Transverse colon (tissue), 4 donors: ENCODE measurements at regions not wholly inside any gene's neighbourhood (a gene's known extent, or its start where the extent isn't known, plus 50 kb on each side); places are given as distances from the start of the nearest gene placed in this dataset.

ENCODE experiments used
- DNase-seq: peaks from one replicate; pipeline ENCODE4 v3.0.0-alpha.2; 2019
- H3K27ac ChIP-seq, 4 donors: fragments of 200-600 bp; sonication (generic); 2 replicates each; pipeline ENCODE4 v1.5.1; 2016 to 2018; ENCODE audit warnings: inconsistent platforms in 4 of 4
- H3K27me3 ChIP-seq: fragments of 200-600 bp; sonication (generic); 2 replicates; pipeline ENCODE4 v1.5.1; 2017; ENCODE audit warnings: inconsistent platforms
- H3K36me3 ChIP-seq, 4 donors: fragments of 200-600 bp; sonication (generic); 2 replicates each; pipeline ENCODE4 v1.5.1; 2017 to 2019; ENCODE audit warnings: inconsistent platforms in 4 of 4
- H3K4me1 ChIP-seq, 4 donors: fragments of 200-600 bp; sonication (generic); 2 replicates each; pipeline ENCODE4 v1.5.1; 2017 to 2020; ENCODE audit warnings: inconsistent platforms in 4 of 4
- H3K4me3 ChIP-seq, 4 donors: fragments of 200-600 bp; sonication (generic); 1 replicate in 1 of 4; 2 replicates in 3 of 4; pipeline versions ENCODE4 v1.5.1 to v1.6.1; 2017 to 2019; ENCODE audit warnings: inconsistent platforms in 4 of 4
- H3K9me3 ChIP-seq, 2 donors: fragments of 200-600 bp; sonication (generic); 2 replicates each; pipeline ENCODE4 v1.5.1; 2017 to 2019; ENCODE audit warnings: inconsistent platforms in 2 of 2
- EP300 ChIP-seq: sonication (generic); formaldehyde crosslinking; IDR thresholded peaks from one replicate; pipeline ENCODE4 v1.6.1; 2017; ENCODE audit warnings: antibody characterized with exemption, low read depth
- POLR2A ChIP-seq: fragments of 450-650 bp; IDR thresholded peaks from one replicate; pipeline ENCODE4 v1.6.1; 2016; ENCODE audit warnings: antibody characterized with exemption, mild to moderate bottlenecking, moderate library complexity
- POLR2AphosphoS5 ChIP-seq, 3 donors: sonication (generic); formaldehyde crosslinking; IDR thresholded peaks; one replicate each; pipeline ENCODE4 v1.6.1; 2016; ENCODE audit warnings: antibody characterized with exemption in 3 of 3
- WGBS, 2 donors: methylation state at CpG; one replicate each; pipeline ENCODE4 v1.1.5; 2018; ENCODE audit warnings: low coverage in 1 of 2; 5-methylcytosine and 5-hydroxymethylcytosine counted together
- in situ Hi-C, 4 donors: fragments of 200-750 bp; cut with MboI; loops; one replicate each; pipeline versions ENCODE4 v1.15.0 to v1.15.1; 2017; ENCODE audit warnings: low sequenced_read_pairs in 3 of 4, low pct_ligation_motif_present in 1 of 4, low pct_unique_long_range_greater_than_20kb in 1 of 4
- intact Hi-C: fragments of 100-400 bp; cut with DNase I; formaldehyde crosslinking; loops from one replicate; pipeline ENCODE4 v1.15.1; 2023; ENCODE audit warnings: low total_unique reads
- TF ChIP-seq, protein P1 (sequence below), 5 experiments: fragments of 200-600 bp in 3 of 5; fragments of 450-650 bp in 2 of 5; sonication (generic) in 3 of 5; IDR thresholded peaks; 1 replicate in 2 of 5; 2 replicates in 3 of 5; pipeline ENCODE4 v1.5.1; 2016 to 2017; ENCODE audit warnings: antibody characterized with exemption in 5 of 5, inconsistent platforms in 3 of 5, mild to moderate bottlenecking in 2 of 5, moderate library complexity in 1 of 5

DNA sequence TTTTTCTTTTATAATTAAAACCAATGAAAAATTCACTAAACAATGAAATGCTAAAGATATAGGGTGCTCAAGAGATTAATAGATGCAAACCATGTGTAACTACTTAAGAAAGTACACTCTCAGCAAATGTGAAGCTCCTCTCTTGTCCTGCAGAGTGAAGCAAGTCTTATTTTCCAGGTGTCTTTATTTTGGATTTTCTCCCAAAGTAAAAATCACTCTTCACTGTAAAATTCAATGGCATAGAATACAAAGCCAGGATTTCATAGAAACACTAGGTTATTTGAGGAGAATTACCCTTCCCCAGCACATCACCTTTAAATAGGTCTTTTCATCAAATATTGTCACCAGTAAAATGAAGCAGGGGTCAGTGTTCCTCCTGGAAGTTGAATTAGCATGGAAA, 57.0 kb upstream of the GIMD1 start:
- DNase-seq = no peak
- H3K27ac ChIP-seq = no peak overlapping the region
- in situ Hi-C loops = no loop called here
- H3K36me3 ChIP-seq = no peaks in the 10 kb centered on the region
- no peaks in the 10 kb centered on the region for H3K4me1 ChIP-seq
- H3K4me3 ChIP-seq = no peak overlapping the region
- intact Hi-C loops = no loop called here
- H3K27me3 ChIP-seq = no peaks in the 10 kb centered on the region
- no peaks in the 10 kb centered on the region for H3K9me3 ChIP-seq
- no peak for TF ChIP-seq EP300
- TF ChIP-seq, protein P1, sequence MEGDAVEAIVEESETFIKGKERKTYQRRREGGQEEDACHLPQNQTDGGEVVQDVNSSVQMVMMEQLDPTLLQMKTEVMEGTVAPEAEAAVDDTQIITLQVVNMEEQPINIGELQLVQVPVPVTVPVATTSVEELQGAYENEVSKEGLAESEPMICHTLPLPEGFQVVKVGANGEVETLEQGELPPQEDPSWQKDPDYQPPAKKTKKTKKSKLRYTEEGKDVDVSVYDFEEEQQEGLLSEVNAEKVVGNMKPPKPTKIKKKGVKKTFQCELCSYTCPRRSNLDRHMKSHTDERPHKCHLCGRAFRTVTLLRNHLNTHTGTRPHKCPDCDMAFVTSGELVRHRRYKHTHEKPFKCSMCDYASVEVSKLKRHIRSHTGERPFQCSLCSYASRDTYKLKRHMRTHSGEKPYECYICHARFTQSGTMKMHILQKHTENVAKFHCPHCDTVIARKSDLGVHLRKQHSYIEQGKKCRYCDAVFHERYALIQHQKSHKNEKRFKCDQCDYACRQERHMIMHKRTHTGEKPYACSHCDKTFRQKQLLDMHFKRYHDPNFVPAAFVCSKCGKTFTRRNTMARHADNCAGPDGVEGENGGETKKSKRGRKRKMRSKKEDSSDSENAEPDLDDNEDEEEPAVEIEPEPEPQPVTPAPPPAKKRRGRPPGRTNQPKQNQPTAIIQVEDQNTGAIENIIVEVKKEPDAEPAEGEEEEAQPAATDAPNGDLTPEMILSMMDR (IDR thresholded peaks at IDR 0.05) = no peak
- no peak for TF ChIP-seq POLR2A
- TF ChIP-seq POLR2AphosphoS5 (IDR thresholded peaks at IDR 0.05) = no peak

DNA sequence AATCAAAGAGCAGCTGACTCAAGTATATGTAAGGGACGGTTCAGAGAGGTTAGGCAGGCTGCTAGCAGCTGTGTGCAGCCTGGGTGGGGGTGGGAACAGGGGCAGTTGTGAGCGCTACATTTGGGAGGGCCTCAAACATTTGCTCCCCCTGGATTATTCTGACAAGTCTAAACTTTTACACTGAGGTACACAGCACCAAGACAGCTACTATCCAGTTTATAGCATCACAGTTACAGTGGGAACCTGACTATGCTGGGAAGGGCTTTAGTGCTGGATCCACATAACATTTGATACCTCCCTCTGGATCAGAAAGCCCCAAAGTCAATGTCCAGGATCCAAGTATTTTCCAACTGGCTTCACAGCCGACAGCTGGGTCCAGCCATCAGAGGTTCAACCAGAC, 55.8 kb upstream of the GIMD1 start:
- Histone ChIP-seq H3K36me3 (no peaks in the 10 kb centered on the region), H3K27me3 (no peaks in the 10 kb centered on the region), H3K4me1 (no peaks in the 10 kb centered on the region), H3K4me3 (no peak overlapping the region), H3K9me3 (no peaks in the 10 kb centered on the region), H3K27ac (no peak overlapping the region)
- intact Hi-C loops = no loop called here
- DNase-seq = no peak
- TF ChIP-seq POLR2AphosphoS5 (IDR thresholded peaks at IDR 0.05) = no peak
- TF ChIP-seq POLR2A = no peak
- no peak for TF ChIP-seq EP300
- TF ChIP-seq, protein P1 (IDR thresholded peaks at IDR 0.05) = no peak
- in situ Hi-C loops = no loop called here
- WGBS, 2 donors = 62 to 70% methylated on average over 2 to 3 of the region's 3 CpGs

DNA sequence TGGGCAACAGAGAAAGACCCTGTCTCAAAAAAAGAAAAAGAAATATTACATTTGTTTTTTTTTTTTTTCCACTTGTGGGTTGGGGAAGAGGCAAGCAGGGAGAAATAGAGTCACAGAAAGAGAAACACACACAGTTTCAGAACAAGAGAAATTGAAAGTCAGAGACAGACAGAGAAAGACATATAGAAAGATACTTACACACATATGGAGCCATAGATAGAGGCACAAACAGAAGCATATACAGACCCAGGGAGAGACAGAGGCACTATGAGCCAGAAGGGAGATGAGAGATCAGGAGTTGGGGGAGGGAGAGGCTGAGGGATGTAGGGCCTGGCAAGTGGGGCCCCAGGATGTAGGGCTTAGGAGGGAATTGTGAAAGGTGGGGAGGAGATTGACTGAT, 55.2 kb upstream of the GIMD1 start:
- no peak for DNase-seq
- Histone ChIP-seq H3K36me3 (no peaks in the 10 kb centered on the region), H3K9me3 (no peaks in the 10 kb centered on the region), H3K4me1 (no peaks in the 10 kb centered on the region), H3K4me3 (no peak overlapping the region), H3K27ac (no peak overlapping the region), H3K27me3 (no peaks in the 10 kb centered on the region)
- TF ChIP-seq, protein P1 (IDR thresholded peaks at IDR 0.05) = no peak
- TF ChIP-seq EP300 (no peak), POLR2AphosphoS5 (IDR thresholded peaks at IDR 0.05) (no peak), POLR2A (no peak)
- in situ Hi-C loops (no loop called here), intact Hi-C loops (no loop called here)

DNA sequence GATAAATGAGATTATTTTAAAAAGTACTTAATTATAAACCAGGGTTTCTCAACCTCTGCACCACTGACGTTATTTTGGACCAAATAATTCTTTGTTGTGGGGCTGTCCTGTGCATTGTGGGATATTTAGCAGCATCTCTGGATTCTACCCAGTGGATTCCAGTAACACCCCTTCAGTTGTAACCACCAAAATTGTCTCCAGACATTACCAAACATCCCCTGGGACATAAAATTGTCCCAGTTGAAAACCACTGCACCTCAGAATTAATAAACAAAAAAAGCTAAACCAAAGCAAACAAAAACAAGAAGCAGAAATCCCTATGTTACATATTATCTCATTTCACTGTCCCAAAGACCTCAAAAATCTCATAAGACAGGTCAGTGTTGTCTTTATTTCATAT, 54.2 kb upstream of the GIMD1 start:
- 43 to 50% methylated on average over 1 of the region's 1 CpG for WGBS, 2 donors
- Histone ChIP-seq H3K36me3 (no peaks in the 10 kb centered on the region), H3K27ac (no peak overlapping the region), H3K4me3 (no peak overlapping the region), H3K27me3 (no peaks in the 10 kb centered on the region), H3K4me1 (no peaks in the 10 kb centered on the region), H3K9me3 (no peaks in the 10 kb centered on the region)
- in situ Hi-C loops = no loop called here
- intact Hi-C loops = no loop called here
- no peak for DNase-seq
- TF ChIP-seq EP300 (no peak), POLR2A (no peak), POLR2AphosphoS5 (IDR thresholded peaks at IDR 0.05) (no peak)
- TF ChIP-seq, protein P1 (IDR thresholded peaks at IDR 0.05) = no peak
